Lung (tissue), 11 donors: ENCODE measurements at regions not wholly inside any gene's neighbourhood (a gene's known extent, or its start where the extent isn't known, plus 50 kb on each side); places are given as distances from the start of the nearest gene placed in this dataset.

Source experiments
- ATAC-seq: fragments of 200-7000 bp; cut with Tn5 transposase; one replicate; pipeline ENCODE4 v1.9.1; 2020; ENCODE audit warnings: moderate number of reproducible peaks; ENCODE audit not compliant: insufficient read depth, low FRiP score
- DNase-seq, 3 donors: peaks; one replicate each; pipeline ENCODE4 v3.0.0-alpha.2; 2013 to 2017
- H3K27ac ChIP-seq, 2 donors: one replicate each; pipeline ENCODE4 v1.5.1; 2013; ENCODE audit warnings: mild to moderate bottlenecking in 2 of 2, moderate library complexity in 2 of 2, control low read depth in 1 of 2, inconsistent platforms in 1 of 2, low read depth in 1 of 2, low read length in 1 of 2
- H3K27me3 ChIP-seq, 3 donors: one replicate each; pipeline ENCODE4 v1.5.1; 2013; ENCODE audit warnings: low read length in 2 of 3; ENCODE audit not compliant: control insufficient read depth in 3 of 3, insufficient read depth in 3 of 3
- H3K36me3 ChIP-seq, 4 donors: one replicate each; pipeline ENCODE4 v1.5.1; 2013; ENCODE audit warnings: low read length in 4 of 4, mild to moderate bottlenecking in 1 of 4, moderate library complexity in 1 of 4; ENCODE audit not compliant: control insufficient read depth in 4 of 4, insufficient read depth in 4 of 4
- H3K4me1 ChIP-seq, 5 donors: one replicate each; pipeline ENCODE4 v1.5.1; 2013; ENCODE audit warnings: low read length in 5 of 5, mild to moderate bottlenecking in 2 of 5, moderate library complexity in 1 of 5; ENCODE audit not compliant: control insufficient read depth in 5 of 5, insufficient read depth in 5 of 5
- H3K4me3 ChIP-seq: one replicate; pipeline ENCODE4 v1.5.1; 2013; ENCODE audit warnings: mild to moderate bottlenecking, control low read depth, moderate library complexity
- H3K9ac ChIP-seq, 2 donors: one replicate each; pipeline ENCODE4 v1.5.1; 2013; ENCODE audit warnings: low read length in 2 of 2, control low read depth in 1 of 2; ENCODE audit not compliant: insufficient read depth in 1 of 2
- H3K9me3 ChIP-seq, 4 donors: one replicate each; pipeline ENCODE4 v1.5.1; 2013; ENCODE audit warnings: low read length in 3 of 4, mild to moderate bottlenecking in 1 of 4, moderate library complexity in 1 of 4; ENCODE audit not compliant: control insufficient read depth in 4 of 4, insufficient read depth in 3 of 4
- CTCF ChIP-seq: IDR thresholded peaks from 2 replicates; pipeline ENCODE4 v1.5.1; 2012; ENCODE audit warnings: mild to moderate bottlenecking; ENCODE audit errors: control extremely low read depth, extremely low read depth
- WGBS, 2 donors: extraction: QIAGEN DNeasy Blood & Tissue Kit; methylation state at CpG; one replicate each; pipeline ENCODE4 v1.1.7; 2013; 5-methylcytosine and 5-hydroxymethylcytosine counted together
- donor health status: control.
- donor health status: control.
- donor health status: Bipolar disorder and iron deficiency.
- donor health status: healthy.
- donor health status: DM: yes; HTN: yes; CAD: no.

DNA sequence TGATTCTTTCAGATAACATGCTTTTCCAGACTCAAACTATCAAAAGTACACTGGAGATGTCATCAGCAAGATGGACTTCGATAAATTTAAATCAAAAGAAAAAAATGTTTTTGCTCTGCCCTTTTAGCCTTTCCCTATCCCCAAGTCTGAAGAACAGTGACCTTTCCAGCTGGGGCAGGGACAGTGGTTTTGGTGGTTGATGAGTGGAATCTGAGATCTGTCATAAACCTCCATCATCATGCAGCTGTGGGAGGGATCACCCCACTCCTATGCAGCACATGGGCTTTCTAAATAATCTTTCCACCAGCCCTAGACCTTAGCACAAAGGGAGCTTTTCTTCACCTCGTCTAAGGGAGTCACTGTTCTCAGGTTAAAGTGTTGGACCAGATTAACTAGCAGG, 869.5 kb upstream of the SOX9 start:
- H3K9ac ChIP-seq, result no peak overlapping the region
- H3K27ac ChIP-seq, result no peak overlapping the region
- ATAC-seq (no peak), DNase-seq (no peak)
- no peak overlapping the region for H3K4me3 ChIP-seq
- H3K9me3 ChIP-seq, result no peaks in the 10 kb centered on the region
- H3K4me1 ChIP-seq, result no peaks in the 10 kb centered on the region
- no peaks in the 10 kb centered on the region for H3K36me3 ChIP-seq
- WGBS, 2 donors, result 58 to 77% methylated on average over 2 of the region's 2 CpGs
- H3K27me3 ChIP-seq, result no peaks in the 10 kb centered on the region
- TF ChIP-seq CTCF, result no peak

DNA sequence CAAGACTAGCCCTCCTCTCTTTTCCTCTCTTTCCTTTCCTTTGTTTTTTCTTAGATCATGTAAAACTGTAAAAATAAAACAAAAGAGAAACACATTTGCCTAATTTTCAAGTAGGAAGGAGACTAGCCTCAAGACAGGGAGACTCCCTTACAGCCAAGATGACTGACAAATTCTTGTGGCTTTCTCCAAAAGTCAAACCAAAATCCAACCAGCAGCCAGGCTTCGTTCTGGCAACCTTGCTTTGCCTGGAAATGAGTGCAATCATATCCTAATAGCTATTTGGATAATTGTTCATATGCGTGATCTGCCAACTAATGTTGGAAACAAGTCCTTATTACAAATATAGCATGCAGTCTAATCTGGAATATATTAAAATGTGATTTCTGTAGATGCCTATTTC, 868.9 kb upstream of the SOX9 start:
- ATAC-seq, result no peak
- no peak for DNase-seq
- H3K4me3 ChIP-seq, result no peak overlapping the region
- no peaks in the 10 kb centered on the region for H3K27me3 ChIP-seq
- TF ChIP-seq CTCF, result no peak
- H3K36me3 ChIP-seq, result no peaks in the 10 kb centered on the region
- no peak overlapping the region for H3K27ac ChIP-seq
- 70 to 78% methylated on average over 2 of the region's 2 CpGs for WGBS, 2 donors
- H3K9ac ChIP-seq, result no peak overlapping the region
- H3K4me1 ChIP-seq, result no peaks in the 10 kb centered on the region
- H3K9me3 ChIP-seq, result no peaks in the 10 kb centered on the region

DNA sequence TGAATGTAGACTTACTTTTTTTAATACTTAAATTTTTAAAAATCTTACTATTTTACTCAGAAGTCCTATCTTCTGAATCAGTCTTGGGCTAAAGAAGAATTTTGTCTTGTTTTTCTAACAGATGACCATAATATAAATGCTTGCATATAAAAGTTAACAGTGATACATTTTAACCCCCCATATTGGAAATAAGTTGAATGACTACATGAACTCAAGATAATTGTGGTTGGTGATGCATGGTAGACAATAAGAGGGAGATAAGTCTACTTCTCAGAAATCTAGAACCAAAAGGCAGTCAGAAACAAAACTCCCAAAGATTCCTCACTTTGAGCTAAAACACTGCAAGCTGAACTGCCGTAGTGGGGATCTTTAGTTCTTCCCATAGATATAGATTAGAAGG, 868.4 kb upstream of the SOX9 start:
- H3K4me3 ChIP-seq, result no peak overlapping the region
- 36 to 91% methylated on average over 1 of the region's 1 CpG for WGBS, 2 donors
- no peak for TF ChIP-seq CTCF
- no peaks in the 10 kb centered on the region for H3K36me3 ChIP-seq
- H3K27ac ChIP-seq, result no peak overlapping the region
- ATAC-seq, result no peak
- H3K27me3 ChIP-seq, result no peaks in the 10 kb centered on the region
- no peaks in the 10 kb centered on the region for H3K4me1 ChIP-seq
- no peak overlapping the region for H3K9ac ChIP-seq
- no peak for DNase-seq
- H3K9me3 ChIP-seq, result no peaks in the 10 kb centered on the region

- 84 to 85% methylated on average over 2 of the region's 2 CpGs for WGBS, 2 donors
- Histone ChIP-seq H3K4me1 (no peaks in the 10 kb centered on the region), H3K27me3 (no peaks in the 10 kb centered on the region), H3K9ac (no peak overlapping the region), H3K27ac (no peak overlapping the region), H3K9me3 (no peaks in the 10 kb centered on the region), H3K4me3 (no peak overlapping the region), H3K36me3 (no peaks in the 10 kb centered on the region)
- no peak for TF ChIP-seq CTCF
- ATAC-seq (no peak), DNase-seq (no peak)
These were observed 863.7 kb upstream of the SOX9 start for GRCh38 chr17:71257096-71257495.
